PC-9 (cell line): ENCODE measurements at regions not wholly inside any gene's neighbourhood (a gene's known extent, or its start where the extent isn't known, plus 50 kb on each side); places are given as distances from the start of the nearest gene placed in this dataset.

Experiments used
- BruUV-seq: library from RNA; stranded (reverse); fragments of 400-500 nt; replicated peaks from 2 replicates; lab custom pipeline; 2021; lab: Mats Ljungman, UMichigan
- CTCF ChIA-PET: fragments of 300-600 bp; sonication (Branson Sonifier 250); formaldehyde crosslinking; loops from one replicate; lab custom pipeline; 2022; ENCODE audit warnings: antibody characterized with exemption; lab: Charles Lee
- POLR2A ChIA-PET: fragments of 300-600 bp; sonication (Branson Sonifier 250); formaldehyde crosslinking; loops from one replicate; lab custom pipeline; 2022; ENCODE audit warnings: antibody characterized with exemption; ENCODE audit not compliant: unreplicated experiment; lab: Charles Lee
- DNase-seq, 2 experiments: peaks; one replicate each; pipeline versions ENCODE4 v3.0.0 to v3.0.0-alpha.2; 2015 to 2022; ENCODE audit warnings: mixed read lengths in 1 of 2
- H2AFZ ChIP-seq: fragments of 200-600 bp; sonication (generic); 2 replicates; pipeline ENCODE4 v1.8.1; 2017; ENCODE audit warnings: antibody characterized with exemption
- H3F3A ChIP-seq: fragments of 200-600 bp; sonication (generic); 2 replicates; pipeline ENCODE4 v1.8.1; 2017; ENCODE audit warnings: antibody characterized with exemption, mild to moderate bottlenecking, low read depth; ENCODE audit not compliant: insufficient read depth
- H3K27ac ChIP-seq: fragments of 200-600 bp; sonication (generic); 2 replicates; pipeline ENCODE4 v1.6.1; 2016; ENCODE audit warnings: mixed run types
- H3K27me3 ChIP-seq: fragments of 200-600 bp; sonication (generic); 2 replicates; pipeline ENCODE4 v1.6.1; 2016; ENCODE audit warnings: low read depth, mixed run types; ENCODE audit not compliant: insufficient read depth
- H3K36me3 ChIP-seq: fragments of 200-600 bp; sonication (generic); 2 replicates; pipeline ENCODE4 v1.6.1; 2016; ENCODE audit warnings: low read depth, mixed run types
- H3K4me1 ChIP-seq: fragments of 200-600 bp; sonication (generic); replicated peaks from 2 replicates; pipeline ENCODE4 v1.6.1; 2016; ENCODE audit warnings: mixed run types; ENCODE audit not compliant: insufficient read depth
- H3K4me2 ChIP-seq: fragments of 200-600 bp; sonication (generic); 2 replicates; pipeline ENCODE4 v1.6.1; 2017; ENCODE audit warnings: mixed run types
- H3K4me3 ChIP-seq: fragments of 200-600 bp; sonication (generic); 2 replicates; pipeline ENCODE4 v1.6.1; 2016; ENCODE audit warnings: mixed run types
- H3K79me2 ChIP-seq: fragments of 200-600 bp; sonication (generic); 2 replicates; pipeline ENCODE4 v1.6.1; 2017; ENCODE audit warnings: low read depth, mixed run types
- H3K9me2 ChIP-seq: fragments of 200-600 bp; sonication (generic); 2 replicates; pipeline ENCODE4 v1.8.1; 2017; ENCODE audit warnings: mild to moderate bottlenecking; ENCODE audit not compliant: insufficient read depth
- H3K9me3 ChIP-seq: fragments of 200-600 bp; sonication (generic); 2 replicates; pipeline ENCODE4 v1.8.1; 2016; ENCODE audit warnings: low read depth; ENCODE audit not compliant: insufficient read depth
- H4K20me1 ChIP-seq: fragments of 200-600 bp; sonication (generic); 2 replicates; pipeline ENCODE4 v1.8.1; 2017; ENCODE audit not compliant: insufficient read depth
- EZH2 ChIP-seq: fragments of 200-600 bp; sonication (generic); IDR thresholded peaks from 2 replicates; pipeline ENCODE4 v1.8.0; 2017; ENCODE audit warnings: antibody characterized with exemption, low read depth
- intact Hi-C: fragments of 100-400 bp; cut with micrococcal nuclease; formaldehyde crosslinking; loops from one replicate; pipeline ENCODE4 v1.10.0; 2022; ENCODE audit not compliant: unreplicated experiment
- TF ChIP-seq, protein P1 (sequence below): fragments of 200-600 bp; sonication (generic); conservative IDR thresholded peaks from 2 replicates; pipeline ENCODE4 v1.6.1; 2017; ENCODE audit warnings: mixed run types, antibody characterized with exemption, mild to moderate bottlenecking, moderate library complexity

DNA sequence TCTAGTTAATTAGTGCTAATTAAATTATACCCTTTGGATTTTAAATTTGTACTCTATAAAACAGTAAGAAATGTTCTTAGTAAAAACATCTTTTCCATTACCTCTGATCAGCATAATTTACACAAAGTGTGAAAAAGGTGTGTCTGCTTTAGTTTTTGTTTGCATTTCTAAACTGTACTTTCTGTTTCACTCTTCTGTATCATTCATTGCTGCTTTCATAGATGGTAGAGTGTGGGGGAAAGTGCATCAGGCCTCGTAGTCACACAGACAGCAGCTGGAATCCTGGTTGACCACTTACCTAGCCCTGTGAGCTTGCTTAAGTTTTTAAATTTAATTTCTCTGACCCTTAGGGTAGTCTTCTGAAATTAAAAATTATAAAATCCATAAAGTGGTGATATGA lies 275.4 kb upstream of the PITX2 start:
- Histone ChIP-seq H3K4me3 (no peak overlapping the region), H3K27me3 (no peaks in the 10 kb centered on the region), H3F3A (no peaks in the 10 kb centered on the region), H3K4me2 (no peak overlapping the region), H3K9me3 (no peaks in the 10 kb centered on the region), H3K79me2 (no peaks in the 10 kb centered on the region), H3K36me3 (no peaks in the 10 kb centered on the region), H2AFZ (no peak overlapping the region), H3K9me2 (no peaks in the 10 kb centered on the region), H3K4me1 (no peaks in the 10 kb centered on the region), H3K27ac (no peak overlapping the region), H4K20me1 (no peaks in the 10 kb centered on the region)
- ChIA-PET POLR2A (no interaction called here), CTCF (no interaction called here)
- intact Hi-C loops: no loop called here
- no peak for TF ChIP-seq EZH2
- TF ChIP-seq, protein P1, sequence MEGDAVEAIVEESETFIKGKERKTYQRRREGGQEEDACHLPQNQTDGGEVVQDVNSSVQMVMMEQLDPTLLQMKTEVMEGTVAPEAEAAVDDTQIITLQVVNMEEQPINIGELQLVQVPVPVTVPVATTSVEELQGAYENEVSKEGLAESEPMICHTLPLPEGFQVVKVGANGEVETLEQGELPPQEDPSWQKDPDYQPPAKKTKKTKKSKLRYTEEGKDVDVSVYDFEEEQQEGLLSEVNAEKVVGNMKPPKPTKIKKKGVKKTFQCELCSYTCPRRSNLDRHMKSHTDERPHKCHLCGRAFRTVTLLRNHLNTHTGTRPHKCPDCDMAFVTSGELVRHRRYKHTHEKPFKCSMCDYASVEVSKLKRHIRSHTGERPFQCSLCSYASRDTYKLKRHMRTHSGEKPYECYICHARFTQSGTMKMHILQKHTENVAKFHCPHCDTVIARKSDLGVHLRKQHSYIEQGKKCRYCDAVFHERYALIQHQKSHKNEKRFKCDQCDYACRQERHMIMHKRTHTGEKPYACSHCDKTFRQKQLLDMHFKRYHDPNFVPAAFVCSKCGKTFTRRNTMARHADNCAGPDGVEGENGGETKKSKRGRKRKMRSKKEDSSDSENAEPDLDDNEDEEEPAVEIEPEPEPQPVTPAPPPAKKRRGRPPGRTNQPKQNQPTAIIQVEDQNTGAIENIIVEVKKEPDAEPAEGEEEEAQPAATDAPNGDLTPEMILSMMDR: no peak
- no peak for DNase-seq
- no TSS peak for BruUV-seq

DNA sequence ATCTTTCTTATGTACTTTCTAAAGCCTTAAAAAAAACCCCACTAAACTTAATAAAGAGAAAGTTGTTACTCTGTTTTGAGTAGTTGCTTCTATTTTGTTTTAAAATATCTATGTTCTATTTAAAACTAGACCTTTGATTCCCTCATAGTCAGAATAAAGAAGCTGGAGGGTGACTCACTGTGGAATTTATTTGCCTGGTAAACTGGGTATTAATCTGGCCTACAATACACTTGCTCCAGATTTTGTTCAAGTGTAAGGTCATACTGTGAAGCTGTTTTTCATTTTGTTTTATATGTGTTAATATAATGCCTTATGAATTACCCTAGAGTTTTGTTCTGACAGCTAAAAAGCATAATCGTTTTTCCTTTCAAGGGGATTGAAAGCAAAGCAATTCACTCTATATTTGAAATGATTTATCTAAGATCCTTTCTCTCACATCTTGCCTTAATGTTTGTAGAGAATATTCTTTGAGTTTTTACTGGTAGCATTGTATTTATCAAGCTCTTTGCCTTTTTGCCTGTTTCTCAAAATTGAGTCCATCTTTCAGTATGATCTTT lies 277.4 kb upstream of the PITX2 start:
- Histone ChIP-seq H3K36me3 (no peaks in the 10 kb centered on the region), H2AFZ (no peak overlapping the region), H3K27ac (no peak overlapping the region), H3K9me2 (no peaks in the 10 kb centered on the region), H3F3A (no peaks in the 10 kb centered on the region), H3K4me2 (no peak overlapping the region), H4K20me1 (no peaks in the 10 kb centered on the region), H3K27me3 (no peaks in the 10 kb centered on the region), H3K4me1 (no peaks in the 10 kb centered on the region), H3K79me2 (no peaks in the 10 kb centered on the region), H3K4me3 (no peak overlapping the region), H3K9me3 (no peaks in the 10 kb centered on the region)
- intact Hi-C loops: no loop called here
- CTCF ChIA-PET: no interaction called here
- TF ChIP-seq, protein P1: no peak
- TF ChIP-seq EZH2: no peak
- no TSS peak for BruUV-seq
- DNase-seq: no peak
- POLR2A ChIA-PET: no interaction called here

GRCh38 chr4:110902500-110902899 lies 279.6 kb upstream of the PITX2 start:
- no peak for DNase-seq
- ChIA-PET CTCF (no interaction called here), POLR2A (no interaction called here)
- intact Hi-C loops: no loop called here
- no TSS peak for BruUV-seq
- no peak overlapping the region for H3K4me3 ChIP-seq
- H3K9me3 ChIP-seq: no peaks in the 10 kb centered on the region
- H4K20me1 ChIP-seq: no peaks in the 10 kb centered on the region
- TF ChIP-seq, protein P1: no peak
- no peak for TF ChIP-seq EZH2
- no peaks in the 10 kb centered on the region for H3F3A ChIP-seq
- H3K27me3 ChIP-seq: no peaks in the 10 kb centered on the region
- no peaks in the 10 kb centered on the region for H3K4me1 ChIP-seq
- no peaks in the 10 kb centered on the region for H3K9me2 ChIP-seq
- H3K4me2 ChIP-seq: no peak overlapping the region
- H3K36me3 ChIP-seq: no peaks in the 10 kb centered on the region
- H3K79me2 ChIP-seq: no peaks in the 10 kb centered on the region
- H3K27ac ChIP-seq: no peak overlapping the region
- no peak overlapping the region for H2AFZ ChIP-seq
